HepG2 (cell line): ENCODE measurements at regions not wholly inside any gene's neighbourhood (a gene's known extent, or its start where the extent isn't known, plus 50 kb on each side); places are given as distances from the start of the nearest gene placed in this dataset.

Experiments
- ATAC-seq: fragments of 200-7000 bp; cut with Tn5 transposase; 3 replicates; pipeline ENCODE4 v1.9.1; 2020; ENCODE audit warnings: mild to moderate bottlenecking, moderate library complexity
- BruUV-seq: library from RNA; stranded (reverse); fragments of 400-500 nt; replicated peaks from 2 replicates; lab custom pipeline; 2021; lab: Mats Ljungman, UMichigan
- CTCF ChIA-PET: fragments of 300-600 bp; formaldehyde crosslinking; extraction: SDS; loops from one replicate; lab custom pipeline; 2021; ENCODE audit warnings: low total read pairs, inconsistent platforms, low intra/inter-chr PET ratio; lab: Yijun Ruan, JAX
- POLR2A ChIA-PET: fragments of 350-600 bp; sonication (Branson Sonifier 250); formaldehyde crosslinking; loops from one replicate; lab custom pipeline; 2020; ENCODE audit warnings: antibody characterized with exemption, inconsistent platforms; lab: Yijun Ruan, JAX
- DNase-seq: peaks from one replicate; pipeline ENCODE4 v3.0.0-alpha.2; 2015; ENCODE audit warnings: low spot score
- FAIRE-seq: peaks from 3 replicates; lab custom pipeline; 2011; peaks lifted over from hg19 to GRCh38; lab: Jason Lieb, UNC
- H2AFZ ChIP-seq: one replicate; pipeline ENCODE4 v1.6.1; 2011; ENCODE audit warnings: low read length, inconsistent platforms
- H3K27ac ChIP-seq: fragments of 300-600 bp; 3 replicates; pipeline ENCODE4 v1.8.0; 2011; ENCODE audit warnings: mixed run types, mild to moderate bottlenecking, mixed read lengths, low read length, inconsistent platforms; ENCODE audit not compliant: insufficient read depth; ENCODE audit errors: extremely low read length
- H3K27me3 ChIP-seq, 2 experiments: fragments of 200-600 bp in 1 of 2; 2 replicates in 1 of 2; 3 replicates in 1 of 2; pipeline versions ENCODE4 v1.6.0 to v1.8.0; 2011; ENCODE audit warnings: low read length in 2 of 2, mild to moderate bottlenecking in 2 of 2, moderate library complexity in 2 of 2, inconsistent platforms in 1 of 2; ENCODE audit not compliant: insufficient read depth in 2 of 2, control insufficient read depth in 1 of 2
- H3K36me3 ChIP-seq, 2 experiments: fragments of 200-600 bp in 1 of 2; replicated peaks in 1 of 2; 2 replicates in 1 of 2; 3 replicates in 1 of 2; pipeline versions ENCODE4 v1.5.1 to v1.8.0; 2011; ENCODE audit warnings: low read length in 2 of 2, inconsistent platforms in 1 of 2; ENCODE audit not compliant: insufficient read depth in 2 of 2, control insufficient read depth in 1 of 2
- H3K4me1 ChIP-seq: 2 replicates; pipeline ENCODE4 v1.5.1; 2012; ENCODE audit warnings: low read length, inconsistent platforms; ENCODE audit not compliant: insufficient read depth
- H3K4me2 ChIP-seq: 2 replicates; pipeline ENCODE4 v1.6.0; 2011; ENCODE audit warnings: low read depth, low read length, inconsistent platforms
- H3K4me3 ChIP-seq, 3 experiments: fragments of 200-600 bp in 1 of 3; sonication (generic), shearing (Covaris generic) in 1 of 3; replicated peaks in 1 of 3; 2 replicates each; pipeline ENCODE4 v1.5.1; 2011 to 2016; ENCODE audit warnings: low read length in 3 of 3, inconsistent platforms in 2 of 3, low read depth in 2 of 3, mild to moderate bottlenecking in 2 of 3, control low read depth in 1 of 3, mixed read lengths in 1 of 3; ENCODE audit not compliant: insufficient read depth in 1 of 3
- H3K79me2 ChIP-seq: one replicate; pipeline ENCODE4 v1.6.1; 2011; ENCODE audit warnings: low read length, inconsistent platforms; ENCODE audit not compliant: insufficient read depth
- H3K9ac ChIP-seq: 2 replicates; pipeline ENCODE4 v1.6.0; 2011; ENCODE audit warnings: mild to moderate bottlenecking, low read depth, low read length, inconsistent platforms; ENCODE audit not compliant: insufficient read depth
- H3K9me3 ChIP-seq: 2 replicates; pipeline ENCODE4 v1.5.1; 2012; ENCODE audit warnings: mild to moderate bottlenecking, low read length
- H4K20me1 ChIP-seq: 2 replicates; pipeline ENCODE4 v1.6.0; 2011; ENCODE audit warnings: inconsistent platforms, mild to moderate bottlenecking, low read length, moderate library complexity; ENCODE audit not compliant: insufficient read depth
- ETV6 ChIP-seq: sonication (generic); formaldehyde crosslinking; conservative IDR thresholded peaks from 2 replicates; pipeline ENCODE4 v1.4.0; 2020; ENCODE audit warnings: missing genetic modification reagents
- GLI4 ChIP-seq: sonication (generic); formaldehyde crosslinking; IDR thresholded peaks from 2 replicates; pipeline ENCODE4 v1.5.1; 2020; ENCODE audit warnings: missing genetic modification reagents, mild to moderate bottlenecking, moderate library complexity, borderline replicate concordance
- HNF1B ChIP-seq: sonication (generic); formaldehyde crosslinking; IDR thresholded peaks from 2 replicates; pipeline ENCODE4 v1.5.1; 2020; ENCODE audit warnings: mild to moderate bottlenecking, moderate library complexity, missing genetic modification reagents
- MAFF ChIP-seq: IDR thresholded peaks from 2 replicates; pipeline ENCODE4 v1.6.1; 2011; ENCODE audit warnings: low read depth, low read length, improper control_type of control experiment
- MAFK ChIP-seq, 2 experiments: IDR thresholded peaks in 1 of 2; conservative IDR thresholded peaks in 1 of 2; 2 replicates each; pipeline ENCODE4 v1.6.1; 2011; ENCODE audit warnings: improper control_type of control experiment in 2 of 2, low read length in 2 of 2
- MATR3 ChIP-seq: sonication (generic); formaldehyde crosslinking; IDR thresholded peaks from 2 replicates; pipeline ENCODE4 v1.4.0; 2020; ENCODE audit warnings: missing genetic modification reagents
- MTA3 ChIP-seq: sonication (generic); formaldehyde crosslinking; IDR thresholded peaks from 2 replicates; pipeline ENCODE4 v1.4.0; 2020; ENCODE audit warnings: missing genetic modification reagents
- MZF1 ChIP-seq: sonication (generic); formaldehyde crosslinking; IDR thresholded peaks from 2 replicates; pipeline ENCODE4 v1.8.1; 2023; ENCODE audit warnings: mild to moderate bottlenecking, missing genetic modification reagents, borderline replicate concordance
- NCOA1 ChIP-seq: sonication (generic); formaldehyde crosslinking; IDR thresholded peaks from 2 replicates; pipeline ENCODE4 v1.9.0; 2021; ENCODE audit warnings: missing genetic modification reagents
- NR2F6 ChIP-seq, 2 experiments: IDR thresholded peaks; 2 replicates each; pipeline ENCODE4 v1.6.1; 2016; ENCODE audit warnings: antibody characterized with exemption in 1 of 2, mild to moderate bottlenecking in 1 of 2
- PAF1 ChIP-seq: IDR thresholded peaks from 2 replicates; pipeline ENCODE4 v1.6.1; 2016; ENCODE audit warnings: missing genetic modification reagents, missing compliant biosample characterization
- RAD51 ChIP-seq: fragments of 450-650 bp; IDR thresholded peaks from 2 replicates; pipeline ENCODE4 v1.6.1; 2016; ENCODE audit warnings: borderline replicate concordance
- ZNF207 ChIP-seq: fragments of 450-650 bp; IDR thresholded peaks from 2 replicates; pipeline ENCODE4 v1.6.1; 2016; ENCODE audit warnings: antibody characterized with exemption, borderline replicate concordance
- ZNF337 ChIP-seq: sonication (generic); formaldehyde crosslinking; IDR thresholded peaks from 2 replicates; pipeline ENCODE4 v1.5.1; 2020; ENCODE audit warnings: missing genetic modification reagents, low read depth, mild to moderate bottlenecking, borderline replicate concordance
- ZNF44 ChIP-seq: sonication (generic); formaldehyde crosslinking; IDR thresholded peaks from 2 replicates; pipeline ENCODE4 v1.5.1; 2020; ENCODE audit warnings: mild to moderate bottlenecking, missing genetic modification reagents
- ZNF577 ChIP-seq: sonication (generic); formaldehyde crosslinking; IDR thresholded peaks from 2 replicates; pipeline ENCODE4 v1.4.0; 2020; ENCODE audit warnings: mild to moderate bottlenecking, low read depth, missing genetic modification reagents, borderline replicate concordance
- ZNF772 ChIP-seq: sonication (generic); formaldehyde crosslinking; IDR thresholded peaks from 2 replicates; pipeline ENCODE4 v1.5.0; 2020; ENCODE audit warnings: mild to moderate bottlenecking, missing genetic modification reagents
- WGBS: methylation state at CpG from one replicate; pipeline ENCODE4 v1.1.6; 2017; ENCODE audit warnings: low lambda C conversion rate; 5-methylcytosine and 5-hydroxymethylcytosine counted together
- in situ Hi-C: cut with HindIII; loops from 2 replicates; pipeline ENCODE4 v1.10.0; 2017; ENCODE audit warnings: low pct_unique_long_range_greater_than_20kb; ENCODE audit not compliant: extremely low pct_ligation_motif_present
- intact Hi-C: fragments of 100-400 bp; cut with micrococcal nuclease; formaldehyde crosslinking; loops from one replicate; pipeline ENCODE4 v1.10.0; 2022; ENCODE audit not compliant: unreplicated experiment
- TF ChIP-seq, protein P1 (sequence below): sonication (generic); formaldehyde crosslinking; IDR thresholded peaks from 2 replicates; pipeline ENCODE4 v1.5.0; 2020; ENCODE audit warnings: missing genetic modification reagents

- TF ChIP-seq, protein P1, sequence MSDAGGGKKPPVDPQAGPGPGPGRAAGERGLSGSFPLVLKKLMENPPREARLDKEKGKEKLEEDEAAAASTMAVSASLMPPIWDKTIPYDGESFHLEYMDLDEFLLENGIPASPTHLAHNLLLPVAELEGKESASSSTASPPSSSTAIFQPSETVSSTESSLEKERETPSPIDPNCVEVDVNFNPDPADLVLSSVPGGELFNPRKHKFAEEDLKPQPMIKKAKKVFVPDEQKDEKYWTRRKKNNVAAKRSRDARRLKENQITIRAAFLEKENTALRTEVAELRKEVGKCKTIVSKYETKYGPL (CRISPR knock-in tag), result no peak
- TF ChIP-seq NCOA1, result no peak
- TF ChIP-seq ZNF772 (CRISPR knock-in tag), result no peak
Measured at GRCh38 chr6:82651845-82652335, 288.3 kb downstream of the TPBG start (continued).

DNA sequence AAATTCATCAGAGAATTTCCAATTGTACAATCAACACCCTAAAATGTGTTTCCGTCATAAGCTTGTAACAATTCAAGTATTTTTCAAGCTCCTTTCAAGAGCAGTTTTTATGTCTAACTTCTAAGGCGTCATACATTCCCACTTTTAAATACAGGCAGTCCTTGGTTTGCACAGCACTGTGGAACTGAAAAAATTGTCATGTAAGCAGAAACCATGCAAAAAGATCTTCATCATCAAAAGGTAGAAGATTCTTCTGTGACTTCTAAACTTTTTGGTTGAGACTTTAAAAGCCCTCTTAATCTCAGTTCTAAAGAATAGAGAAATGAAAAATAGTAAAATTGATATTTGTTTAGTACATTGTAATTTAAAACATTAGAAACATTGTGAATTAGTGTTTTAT, 315.6 kb downstream of the TPBG start:
- no peaks in the 10 kb centered on the region for H4K20me1 ChIP-seq
- H3K27me3 ChIP-seq, result no peaks in the 10 kb centered on the region
- H3K4me3 ChIP-seq, result no peak overlapping the region
- H3K4me1 ChIP-seq, result no peaks in the 10 kb centered on the region
- DNase-seq, result no peak
- no peak for TF ChIP-seq GLI4 (CRISPR knock-in tag)
- TF ChIP-seq MAFK (conservative IDR thresholded peaks at IDR 0.05 in 1 of 2, IDR thresholded peaks at IDR 0.05 in 1 of 2; ENCODE audit: low read length in 2 of 2), result peak; percentile 80 to 90
- peak; percentile 91 for TF ChIP-seq MAFF
- TF ChIP-seq, all 625 proteins: peak for 2
- Histone ChIP-seq H3K36me3 (no peaks in the 10 kb centered on the region), H3K9ac (no peak overlapping the region), H3K79me2 (no peaks in the 10 kb centered on the region), H3K27ac (no peak overlapping the region), H3K9me3 (no peaks in the 10 kb centered on the region), H2AFZ (no peak overlapping the region), H3K4me2 (no peak overlapping the region)
- in situ Hi-C loops (no loop called here), intact Hi-C loops (no loop called here)
- no peak for FAIRE-seq
- no peak for ATAC-seq
- no TSS peak for BruUV-seq
- ChIA-PET POLR2A (no interaction called here), CTCF (no interaction called here)
- WGBS, result 3% methylated on average over 2 of the region's 2 CpGs

DNA sequence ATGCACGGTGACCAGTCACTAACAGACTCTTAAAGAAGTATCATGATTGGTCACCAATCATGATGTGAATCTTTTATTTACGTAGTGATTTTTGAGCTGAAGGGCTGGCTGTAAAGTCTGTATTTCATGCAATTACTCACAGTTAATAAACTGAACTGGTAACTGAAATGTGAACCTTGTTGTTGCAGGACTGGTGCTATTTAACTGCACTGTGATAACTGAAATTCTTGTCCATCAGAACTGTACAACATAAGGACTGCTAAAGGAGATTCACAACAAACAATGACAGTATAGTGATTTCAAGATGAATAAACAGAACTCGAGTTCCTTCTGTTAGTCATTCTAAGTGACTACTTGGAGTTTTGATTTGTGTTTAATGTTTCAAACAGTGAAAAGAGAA, 316.6 kb downstream of the TPBG start:
- H3K4me3 ChIP-seq, result no peak overlapping the region
- ChIA-PET POLR2A (no interaction called here), CTCF (no interaction called here)
- H3K79me2 ChIP-seq, result no peaks in the 10 kb centered on the region
- H4K20me1 ChIP-seq, result no peaks in the 10 kb centered on the region
- BruUV-seq, result no TSS peak
- ATAC-seq (no peak), FAIRE-seq (no peak), DNase-seq (no peak)
- no peak overlapping the region for H3K27ac ChIP-seq
- H3K36me3 ChIP-seq, result no peaks in the 10 kb centered on the region
- intact Hi-C loops (no loop called here), in situ Hi-C loops (no loop called here)
- H3K4me2 ChIP-seq, result no peak overlapping the region
- no peaks in the 10 kb centered on the region for H3K9me3 ChIP-seq
- no peaks in the 10 kb centered on the region; a peak in 1 of 5 replicates for H3K27me3 ChIP-seq
- no peaks in the 10 kb centered on the region for H3K4me1 ChIP-seq
- H2AFZ ChIP-seq, result no peak overlapping the region
- H3K9ac ChIP-seq, result no peak overlapping the region
- WGBS, result 4% methylated on average over 3 of the region's 3 CpGs
- no peak for TF ChIP-seq ZNF337 (CRISPR knock-in tag)
- TF ChIP-seq MATR3 (CRISPR knock-in tag), result no peak
- no peak for TF ChIP-seq MZF1 (CRISPR knock-in tag)
- TF ChIP-seq ETV6 (CRISPR knock-in tag), result no peak
- no peak for TF ChIP-seq ZNF577
- TF ChIP-seq MTA3, result no peak
- TF ChIP-seq PAF1 (CRISPR knock-in tag), result no peak
- no peak for TF ChIP-seq ZNF44
- no peak for TF ChIP-seq ZNF207
- no peak for TF ChIP-seq NR2F6 (IDR thresholded peaks at IDR 0.05)
- no peak for TF ChIP-seq NR2F6 (CRISPR knock-in tag; IDR thresholded peaks at IDR 0.05)
- TF ChIP-seq RAD51, result no peak
- no peak for TF ChIP-seq HNF1B
